HG03097 (cell line): ENCODE measurements at regions not wholly inside any gene's neighbourhood (a gene's known extent, or its start where the extent isn't known, plus 50 kb on each side); places are given as distances from the start of the nearest gene placed in this dataset.

Source experiments
- ATAC-seq: cut with Tn5 transposase; IDR thresholded peaks from one replicate; pipeline ENCODE4 v1.9.1; 2021; ENCODE audit not compliant: unreplicated experiment, low FRiP score

- ATAC-seq = no peak
Observed at GRCh38 chr14:101371799-101372793, 189.2 kb upstream of the DIO3 start.

- ATAC-seq = no peak
Observed at GRCh38 chr14:101372894-101373620, 188.2 kb upstream of the DIO3 start.

GRCh38 chr14:101373690-101374295 lies 187.5 kb upstream of the DIO3 start:
- ATAC-seq = no peak

GRCh38 chr14:101374373-101375338 lies 186.6 kb upstream of the DIO3 start:
- ATAC-seq = no peak

- no peak for ATAC-seq
Observed at GRCh38 chr14:101377069-101377468, 184.2 kb upstream of the DIO3 start.

GRCh38 chr14:101379842-101380241 lies 181.5 kb upstream of the DIO3 start:
- no peak for ATAC-seq

GRCh38 chr14:101380512-101380911 lies 180.8 kb upstream of the DIO3 start:
- no peak for ATAC-seq

GRCh38 chr14:101380940-101381339 lies 180.4 kb upstream of the DIO3 start:
- no peak for ATAC-seq

- no peak for ATAC-seq
Observed at GRCh38 chr14:101383737-101384338, 177.5 kb upstream of the DIO3 start.

GRCh38 chr14:101394374-101394773 lies 166.9 kb upstream of the DIO3 start:
- no peak for ATAC-seq

GRCh38 chr14:101395779-101396178 lies 165.5 kb upstream of the DIO3 start:
- ATAC-seq = no peak

- ATAC-seq = no peak
Observed at GRCh38 chr14:101397206-101397605, 164.1 kb upstream of the DIO3 start.

GRCh38 chr14:101398011-101398410 lies 163.3 kb upstream of the DIO3 start:
- ATAC-seq = no peak

- no peak for ATAC-seq
Observed at GRCh38 chr14:101399737-101400517, 161.4 kb upstream of the DIO3 start.

GRCh38 chr14:101400830-101401229 lies 160.5 kb upstream of the DIO3 start:
- no peak for ATAC-seq

GRCh38 chr14:101402936-101403660 lies 158.2 kb upstream of the DIO3 start:
- no peak for ATAC-seq

GRCh38 chr14:101404426-101405170 lies 156.7 kb upstream of the DIO3 start:
- no peak for ATAC-seq
